ENCODE measurements at regions not wholly inside any gene's neighbourhood (a gene's known extent, or its start where the extent isn't known, plus 50 kb on each side); places are given as distances from the start of the nearest gene placed in this dataset.

DNA sequence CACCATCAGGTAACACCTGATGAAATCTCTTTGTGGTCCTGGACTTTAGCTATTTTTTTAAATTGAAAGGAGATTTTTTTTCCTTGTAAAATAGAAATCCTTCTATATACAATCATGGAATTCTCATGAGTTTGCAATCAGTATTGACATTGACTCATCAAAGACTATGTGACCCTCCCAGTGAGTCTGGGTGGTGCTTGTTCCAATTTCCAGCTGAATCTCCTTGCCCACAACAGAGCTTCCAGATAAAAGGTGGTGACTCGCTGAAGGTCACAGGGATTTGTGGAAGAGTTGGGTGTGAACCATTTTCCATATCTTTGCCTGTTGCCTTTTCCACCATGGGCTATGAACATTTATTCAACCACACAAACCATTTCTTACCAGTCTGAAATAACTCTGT lies 486.6 kb downstream of the AJAP1 start:
- H3K9me3 ChIP-seq, result no peaks in the 10 kb centered on the region
- TF ChIP-seq CTCF (IDR thresholded peaks at IDR 0.05), result no peak
- no peak overlapping the region for H3K4me3 ChIP-seq
- no peaks in the 10 kb centered on the region for H3K36me3 ChIP-seq
- peaks cover 0 to 44% (median 7%) of the 10 kb centered on the region in 7 donors for H3K27me3 ChIP-seq
- H3K27ac ChIP-seq, result no peak overlapping the region
- WGBS, 2 donors, result 71 to 88% methylated on average over 1 of the region's 1 CpG
- intact Hi-C loops (cut with DNase I), result no loop called here
- H3K4me1 ChIP-seq, result no peaks in the 10 kb centered on the region
- no peak for DNase-seq
- ATAC-seq, result no peak

DNA sequence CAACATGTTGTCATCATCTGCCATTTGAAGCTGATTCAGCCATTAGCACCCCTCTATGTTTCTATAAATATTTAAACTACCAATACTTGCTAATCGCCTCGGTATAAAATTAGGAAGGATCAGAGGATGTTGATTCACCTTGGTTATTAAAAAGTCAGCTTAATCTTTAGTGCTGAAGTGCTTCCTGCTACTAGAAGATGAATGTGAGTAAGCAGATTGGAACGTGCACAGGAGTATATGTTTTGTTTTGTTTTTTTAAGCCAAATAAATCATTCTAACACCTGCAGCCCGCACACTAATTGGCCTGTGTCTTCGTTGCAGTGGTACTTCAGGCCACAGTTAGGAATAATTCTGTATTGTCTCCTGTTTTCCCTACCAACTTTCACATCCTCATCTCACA lies 485.7 kb downstream of the AJAP1 start:
- no peak for ATAC-seq
- Histone ChIP-seq H3K27ac (no peak overlapping the region), H3K4me1 (no peaks in the 10 kb centered on the region), H3K4me3 (no peak overlapping the region), H3K36me3 (no peaks in the 10 kb centered on the region), H3K27me3 (peaks cover 0 to 43% (median 7%) of the 10 kb centered on the region in 7 donors), H3K9me3 (no peaks in the 10 kb centered on the region)
- TF ChIP-seq CTCF (IDR thresholded peaks at IDR 0.05), result no peak
- no peak for DNase-seq
- intact Hi-C loops (cut with DNase I), result no loop called here
- 71 to 81% methylated on average over 5 of the region's 5 CpGs for WGBS, 2 donors

DNA sequence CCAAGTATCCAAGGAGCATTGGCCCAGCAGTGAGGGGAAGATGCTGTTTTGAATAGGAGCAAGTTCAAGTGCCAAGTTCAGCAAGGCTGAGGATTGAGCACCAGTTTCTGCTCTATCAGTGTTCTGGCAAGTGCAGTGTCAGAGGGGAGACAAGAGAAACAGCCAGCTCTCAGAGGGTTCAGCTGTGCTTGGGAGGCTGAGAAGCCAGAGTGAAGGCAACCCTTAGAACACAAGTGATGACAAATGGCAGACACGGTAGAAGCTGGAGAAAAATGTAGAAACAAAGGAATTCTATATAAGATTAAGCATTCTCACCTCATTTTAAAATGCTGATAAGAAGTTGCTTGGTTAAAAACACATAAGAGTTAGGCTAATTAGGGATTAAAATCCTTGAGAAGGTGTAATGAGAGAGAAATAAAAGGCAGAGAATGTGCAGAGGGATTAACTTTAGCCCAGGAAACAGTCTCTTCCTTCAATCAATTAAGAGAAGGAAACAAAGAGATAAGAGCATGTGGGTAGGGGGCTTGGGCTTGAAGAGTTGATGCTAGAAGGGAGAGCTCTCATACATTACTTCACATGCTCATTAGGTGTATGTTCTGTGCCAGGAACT lies 475.4 kb downstream of the AJAP1 start:
- H3K36me3 ChIP-seq, result no peaks in the 10 kb centered on the region
- no peak overlapping the region for H3K4me3 ChIP-seq
- no peak for TF ChIP-seq CTCF (IDR thresholded peaks at IDR 0.05)
- H3K27ac ChIP-seq, result no peak overlapping the region
- intact Hi-C loops (cut with DNase I), result no loop called here
- DNase-seq (no peak), ATAC-seq (no peak)
- peaks cover 0 to 41% (median 12%) of the 10 kb centered on the region in 7 donors for H3K27me3 ChIP-seq
- peaks cover 0 to 9% (median 0%) of the 10 kb centered on the region in 11 donors for H3K9me3 ChIP-seq
- H3K4me1 ChIP-seq, result no peaks in the 10 kb centered on the region
- 9 to 12% methylated on average over 1 of the region's 1 CpG for WGBS, 2 donors

GRCh38 chr1:5125208-5125607 lies 470.8 kb downstream of the AJAP1 start:
- Histone ChIP-seq H3K9me3 (peaks cover 0 to 9% (median 0%) of the 10 kb centered on the region in 11 donors), H3K27ac (no peak overlapping the region), H3K36me3 (no peaks in the 10 kb centered on the region), H3K4me3 (no peak overlapping the region), H3K4me1 (no peaks in the 10 kb centered on the region), H3K27me3 (peaks cover 0 to 29% (median 12%) of the 10 kb centered on the region in 7 donors)
- 66 to 84% methylated on average over 7 of the region's 7 CpGs for WGBS, 2 donors
- DNase-seq (no peak), ATAC-seq (no peak)
- intact Hi-C loops (cut with DNase I), result no loop called here
- no peak for TF ChIP-seq CTCF (IDR thresholded peaks at IDR 0.05)

Measured in heart right ventricle (tissue), 16 donors.